ENCODE measurements at regions not wholly inside any gene's neighbourhood (a gene's known extent, or its start where the extent isn't known, plus 50 kb on each side); places are given as distances from the start of the nearest gene placed in this dataset.
"Not testable (repeated sequence)": the region's sequence is repeated elsewhere in the genome, so short reads cannot be mapped to it uniquely, and the experiment has no call there.

- no peak for DNase-seq
Measured at GRCh38 chr2:83280391-83280790, 1178.7 kb downstream of the SUCLG1 start.

GRCh38 chr2:83273322-83273721, 1185.8 kb downstream of the SUCLG1 start:
- Mint-ChIP-seq H3K36me3 (no peaks in the 10 kb centered on the region), H3K27me3 (no peaks in the 10 kb centered on the region)
- CTCF ChIA-PET, result no interaction called here

More at GRCh38 chr2:83280391-83280790, 1178.7 kb downstream of the SUCLG1 start:
- no peaks in the 10 kb centered on the region for H3K36me3 ChIP-seq (ENCODE audit: control insufficient read depth in 2 of 2, extremely low read depth in 1 of 2, insufficient read depth in 1 of 2, low read length in 1 of 2)
- H3K9me3 Mint-ChIP-seq, result peaks cover 3 to 11% (median 6%) of the 10 kb centered on the region in 3 donors
- POLR2A ChIA-PET, result no interaction called here
- no peaks in the 10 kb centered on the region for H3K4me1 Mint-ChIP-seq
- H3K4me3 Mint-ChIP-seq, result no peak overlapping the region
- no peak overlapping the region for H3K27ac ChIP-seq (ENCODE audit: low read length)
- CTCF ChIA-PET, result no interaction called here
- no peak overlapping the region for H3K27ac Mint-ChIP-seq
- H3K27me3 ChIP-seq (replicated peaks in 1 of 2; ENCODE audit: control insufficient read depth in 2 of 2, extremely low read depth in 1 of 2, insufficient read depth in 2 of 2, low read length in 1 of 2), result no peaks in the 10 kb centered on the region
- no peaks in the 10 kb centered on the region for H3K27me3 Mint-ChIP-seq
- no peaks in the 10 kb centered on the region for H3K4me1 ChIP-seq (ENCODE audit: control insufficient read depth in 1 of 2, extremely low read depth in 1 of 2, insufficient read depth in 2 of 2, low read length in 2 of 2)
- no peak overlapping the region for H3K4me3 ChIP-seq (ENCODE audit: control insufficient read depth in 1 of 2, extremely low read depth in 1 of 2, low read length in 1 of 2)
- no CpG with 5 or more reads among the region's 1 CpG for WGBS (ENCODE audit: insufficient coverage)
- H3K9me3 ChIP-seq, result no peaks in the 10 kb centered on the region
- no peak for ATAC-seq (replicated peaks in 1 of 4)
- no peaks in the 10 kb centered on the region for H3K36me3 Mint-ChIP-seq

GRCh38 chr2:83261591-83262136, 1197.4 kb downstream of the SUCLG1 start:
- peaks cover 6 to 28% (median 6%) of the 10 kb centered on the region in 3 donors for H3K9me3 Mint-ChIP-seq

More at GRCh38 chr2:83273322-83273721, 1185.8 kb downstream of the SUCLG1 start:
- ATAC-seq (replicated peaks in 1 of 4) (no peak), DNase-seq (no peak)
- POLR2A ChIA-PET, result no interaction called here
- peaks cover 3 to 7% (median 5%) of the 10 kb centered on the region in 3 donors for H3K9me3 Mint-ChIP-seq
- no peaks in the 10 kb centered on the region for H3K9me3 ChIP-seq
- no peak overlapping the region for H3K4me3 ChIP-seq (ENCODE audit: control insufficient read depth in 1 of 2, extremely low read depth in 1 of 2, low read length in 1 of 2)
- H3K27ac Mint-ChIP-seq, result no peak overlapping the region
- no peaks in the 10 kb centered on the region for H3K4me1 ChIP-seq (ENCODE audit: control insufficient read depth in 1 of 2, extremely low read depth in 1 of 2, insufficient read depth in 2 of 2, low read length in 2 of 2)
- H3K4me3 Mint-ChIP-seq, result no peak overlapping the region
- no peak overlapping the region for H3K27ac ChIP-seq (ENCODE audit: low read length)
- H3K27me3 ChIP-seq (replicated peaks in 1 of 2; ENCODE audit: control insufficient read depth in 2 of 2, extremely low read depth in 1 of 2, insufficient read depth in 2 of 2, low read length in 1 of 2), result no peaks in the 10 kb centered on the region
- H3K36me3 ChIP-seq (ENCODE audit: control insufficient read depth in 2 of 2, extremely low read depth in 1 of 2, insufficient read depth in 1 of 2, low read length in 1 of 2), result no peaks in the 10 kb centered on the region
- H3K4me1 Mint-ChIP-seq, result no peaks in the 10 kb centered on the region

GRCh38 chr2:83253848-83254247, 1205.2 kb downstream of the SUCLG1 start:
- no CpG with 5 or more reads among the region's 1 CpG for WGBS (ENCODE audit: insufficient coverage)
- no peak for ATAC-seq (replicated peaks in 1 of 4)
- H3K4me3 ChIP-seq (ENCODE audit: control insufficient read depth in 1 of 2, extremely low read depth in 1 of 2, low read length in 1 of 2), result no peak overlapping the region
- no peaks in the 10 kb centered on the region for H3K27me3 Mint-ChIP-seq
- H3K36me3 ChIP-seq (ENCODE audit: control insufficient read depth in 2 of 2, extremely low read depth in 1 of 2, insufficient read depth in 1 of 2, low read length in 1 of 2), result no peaks in the 10 kb centered on the region
- POLR2A ChIA-PET, result no interaction called here
- H3K4me3 Mint-ChIP-seq, result no peak overlapping the region
- no peaks in the 10 kb centered on the region for H3K9me3 ChIP-seq
- no peaks in the 10 kb centered on the region for H3K27me3 ChIP-seq (replicated peaks in 1 of 2; ENCODE audit: control insufficient read depth in 2 of 2, extremely low read depth in 1 of 2, insufficient read depth in 2 of 2, low read length in 1 of 2)
- CTCF ChIA-PET, result no interaction called here
- peaks cover 9 to 20% (median 16%) of the 10 kb centered on the region in 3 donors for H3K9me3 Mint-ChIP-seq
- H3K4me1 Mint-ChIP-seq, result no peaks in the 10 kb centered on the region
- H3K27ac Mint-ChIP-seq, result no peak overlapping the region
- H3K4me1 ChIP-seq (ENCODE audit: control insufficient read depth in 1 of 2, extremely low read depth in 1 of 2, insufficient read depth in 2 of 2, low read length in 2 of 2), result no peaks in the 10 kb centered on the region
- DNase-seq, result no peak
- no peak overlapping the region for H3K27ac ChIP-seq (ENCODE audit: low read length)
- H3K36me3 Mint-ChIP-seq, result no peaks in the 10 kb centered on the region

More at GRCh38 chr2:83261591-83262136, 1197.4 kb downstream of the SUCLG1 start:
- H3K4me3 Mint-ChIP-seq, result no peak overlapping the region
- H3K27ac Mint-ChIP-seq, result no peak overlapping the region
- ATAC-seq (replicated peaks in 1 of 4), result no peak
- Histone ChIP-seq H3K36me3 (ENCODE audit: control insufficient read depth in 2 of 2, extremely low read depth in 1 of 2, insufficient read depth in 1 of 2, low read length in 1 of 2) (no peaks in the 10 kb centered on the region), H3K4me1 (ENCODE audit: control insufficient read depth in 1 of 2, extremely low read depth in 1 of 2, insufficient read depth in 2 of 2, low read length in 2 of 2) (no peaks in the 10 kb centered on the region), H3K27ac (ENCODE audit: low read length) (no peak overlapping the region), H3K4me3 (ENCODE audit: control insufficient read depth in 1 of 2, extremely low read depth in 1 of 2, low read length in 1 of 2) (no peak overlapping the region), H3K27me3 (replicated peaks in 1 of 2; ENCODE audit: control insufficient read depth in 2 of 2, extremely low read depth in 1 of 2, insufficient read depth in 2 of 2, low read length in 1 of 2) (no peaks in the 10 kb centered on the region), H3K9me3 (no peaks in the 10 kb centered on the region)
- CTCF ChIA-PET, result no interaction called here
- POLR2A ChIA-PET, result no interaction called here
- no peaks in the 10 kb centered on the region for H3K27me3 Mint-ChIP-seq
- no peaks in the 10 kb centered on the region for H3K36me3 Mint-ChIP-seq
- no peak for DNase-seq
- WGBS (ENCODE audit: insufficient coverage), result no CpG with 5 or more reads among the region's 1 CpG
- H3K4me1 Mint-ChIP-seq, result no peaks in the 10 kb centered on the region

GRCh38 chr2:83251321-83251872, 1207.7 kb downstream of the SUCLG1 start:
- H3K4me1 Mint-ChIP-seq, result no peaks in the 10 kb centered on the region
- ATAC-seq (replicated peaks in 1 of 4) (no peak), DNase-seq (no peak)
- WGBS (ENCODE audit: insufficient coverage), result no CpG with 5 or more reads among the region's 3 CpGs
- H3K27ac Mint-ChIP-seq, result no peak overlapping the region
- Histone ChIP-seq H3K36me3 (ENCODE audit: control insufficient read depth in 2 of 2, extremely low read depth in 1 of 2, insufficient read depth in 1 of 2, low read length in 1 of 2) (no peaks in the 10 kb centered on the region), H3K4me3 (ENCODE audit: control insufficient read depth in 1 of 2, extremely low read depth in 1 of 2, low read length in 1 of 2) (no peak overlapping the region), H3K27me3 (replicated peaks in 1 of 2; ENCODE audit: control insufficient read depth in 2 of 2, extremely low read depth in 1 of 2, insufficient read depth in 2 of 2, low read length in 1 of 2) (no peaks in the 10 kb centered on the region), H3K27ac (ENCODE audit: low read length) (no peak overlapping the region), H3K9me3 (no peaks in the 10 kb centered on the region), H3K4me1 (ENCODE audit: control insufficient read depth in 1 of 2, extremely low read depth in 1 of 2, insufficient read depth in 2 of 2, low read length in 2 of 2) (no peaks in the 10 kb centered on the region)
- POLR2A ChIA-PET, result no interaction called here
- H3K27me3 Mint-ChIP-seq, result no peaks in the 10 kb centered on the region
- CTCF ChIA-PET, result no interaction called here
- H3K9me3 Mint-ChIP-seq, result peaks cover 15 to 28% (median 23%) of the 10 kb centered on the region in 3 donors
- H3K36me3 Mint-ChIP-seq, result no peaks in the 10 kb centered on the region
- H3K4me3 Mint-ChIP-seq, result no peak overlapping the region

- CTCF ChIA-PET; H3K4me1 ChIP-seq (ENCODE audit: control insufficient read depth in 1 of 2, extremely low read depth in 1 of 2, insufficient read depth in 2 of 2, low read length in 2 of 2); DNase-seq; H3K36me3 Mint-ChIP-seq; H3K4me1 Mint-ChIP-seq; ATAC-seq (replicated peaks in 1 of 4); H3K4me3 Mint-ChIP-seq; H3K9me3 ChIP-seq; POLR2A ChIA-PET; H3K27ac ChIP-seq (ENCODE audit: low read length); H3K4me3 ChIP-seq (ENCODE audit: control insufficient read depth in 1 of 2, extremely low read depth in 1 of 2, low read length in 1 of 2); H3K36me3 ChIP-seq (ENCODE audit: control insufficient read depth in 2 of 2, extremely low read depth in 1 of 2, insufficient read depth in 1 of 2, low read length in 1 of 2); H3K27me3 ChIP-seq (replicated peaks in 1 of 2; ENCODE audit: control insufficient read depth in 2 of 2, extremely low read depth in 1 of 2, insufficient read depth in 2 of 2, low read length in 1 of 2); H3K27ac Mint-ChIP-seq; H3K27me3 Mint-ChIP-seq: not testable (repeated sequence)
- H3K9me3 Mint-ChIP-seq, result peaks cover 6 to 24% (median 15%) of the 10 kb centered on the region in 3 donors
- WGBS (ENCODE audit: insufficient coverage), result 95% methylated on average over 23 of the region's 30 CpGs
Measured at GRCh38 chr2:83245806-83246537, 1213.1 kb downstream of the SUCLG1 start.
